ENCODE measurements at regions not wholly inside any gene's neighbourhood (a gene's known extent, or its start where the extent isn't known, plus 50 kb on each side); places are given as distances from the start of the nearest gene placed in this dataset.

DNA sequence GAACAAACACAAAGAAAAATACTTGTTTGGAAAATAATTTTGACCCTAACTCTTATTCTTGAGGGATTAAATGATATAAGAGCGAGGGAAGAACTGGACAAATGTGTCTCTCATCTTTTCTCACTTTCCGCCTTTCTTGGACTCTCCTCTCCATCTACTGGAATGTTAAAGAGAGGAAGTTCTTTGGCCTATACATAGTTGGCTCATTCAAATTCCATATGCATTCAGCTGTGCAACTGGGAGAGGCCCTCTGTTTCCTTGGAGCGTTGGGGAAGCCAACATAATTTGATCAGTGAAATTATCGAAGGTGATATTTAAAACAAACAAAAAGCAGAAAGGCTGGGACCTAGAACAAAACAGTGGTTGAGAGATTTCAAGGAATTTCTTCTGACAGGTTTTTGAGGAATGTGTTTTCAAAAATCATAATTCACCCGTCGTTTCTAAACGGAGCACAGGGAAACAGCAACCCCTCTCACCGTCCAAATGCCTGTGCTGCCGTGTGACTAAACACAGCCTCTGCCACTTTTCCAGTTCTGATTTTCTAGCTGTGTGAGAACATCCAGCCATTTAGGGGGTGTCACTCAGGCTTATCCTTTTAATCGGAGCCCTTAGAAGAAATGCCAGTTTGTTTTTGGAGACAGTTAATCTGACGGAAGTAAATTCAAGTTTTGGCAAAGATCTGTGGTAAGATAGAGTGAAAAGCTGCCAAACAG, 489.9 kb downstream of the SOX2 start:
- TF ChIP-seq CTCF (conservative IDR thresholded peaks at IDR 0.05): no peak
- no peak for TF ChIP-seq ZFX (IDR thresholded peaks at IDR 0.05)

Data from C4-2B (cell line).